ENCODE measurements at regions not wholly inside any gene's neighbourhood (a gene's known extent, or its start where the extent isn't known, plus 50 kb on each side); places are given as distances from the start of the nearest gene placed in this dataset.

DNA sequence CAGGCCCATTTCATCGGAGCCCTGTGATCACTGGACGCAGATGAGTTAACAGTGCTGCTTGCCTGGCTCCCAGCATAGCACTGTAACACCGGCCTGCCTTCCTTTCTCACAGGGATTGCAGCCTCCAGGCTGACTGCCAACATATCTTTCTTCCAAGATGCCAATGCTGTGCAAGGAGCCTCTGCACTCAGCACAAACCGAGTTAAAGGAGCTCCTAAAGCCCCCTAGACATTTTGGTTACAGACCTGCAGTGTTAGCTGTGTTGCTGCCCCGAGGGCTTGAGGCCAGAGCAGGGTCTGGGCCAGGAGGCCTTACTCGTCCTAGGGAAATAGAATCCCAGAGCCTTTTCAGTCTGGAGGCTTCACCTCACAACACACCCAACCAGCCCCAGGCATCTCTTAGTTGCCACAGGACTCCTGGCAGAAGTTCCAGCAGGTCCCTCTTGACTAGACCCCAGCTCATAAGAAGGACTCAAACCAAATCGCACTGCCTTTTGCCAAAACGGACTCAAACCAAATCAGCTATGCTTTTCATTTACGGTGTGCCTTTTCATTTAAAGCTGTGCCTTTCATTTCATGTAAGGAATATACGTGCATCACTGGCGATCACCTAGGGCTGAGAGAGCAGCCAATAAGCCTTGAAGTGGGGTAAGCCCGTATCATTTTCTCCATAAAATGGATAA, 58.4 kb upstream of the EML4 start:
- TF ChIP-seq, protein P1, sequence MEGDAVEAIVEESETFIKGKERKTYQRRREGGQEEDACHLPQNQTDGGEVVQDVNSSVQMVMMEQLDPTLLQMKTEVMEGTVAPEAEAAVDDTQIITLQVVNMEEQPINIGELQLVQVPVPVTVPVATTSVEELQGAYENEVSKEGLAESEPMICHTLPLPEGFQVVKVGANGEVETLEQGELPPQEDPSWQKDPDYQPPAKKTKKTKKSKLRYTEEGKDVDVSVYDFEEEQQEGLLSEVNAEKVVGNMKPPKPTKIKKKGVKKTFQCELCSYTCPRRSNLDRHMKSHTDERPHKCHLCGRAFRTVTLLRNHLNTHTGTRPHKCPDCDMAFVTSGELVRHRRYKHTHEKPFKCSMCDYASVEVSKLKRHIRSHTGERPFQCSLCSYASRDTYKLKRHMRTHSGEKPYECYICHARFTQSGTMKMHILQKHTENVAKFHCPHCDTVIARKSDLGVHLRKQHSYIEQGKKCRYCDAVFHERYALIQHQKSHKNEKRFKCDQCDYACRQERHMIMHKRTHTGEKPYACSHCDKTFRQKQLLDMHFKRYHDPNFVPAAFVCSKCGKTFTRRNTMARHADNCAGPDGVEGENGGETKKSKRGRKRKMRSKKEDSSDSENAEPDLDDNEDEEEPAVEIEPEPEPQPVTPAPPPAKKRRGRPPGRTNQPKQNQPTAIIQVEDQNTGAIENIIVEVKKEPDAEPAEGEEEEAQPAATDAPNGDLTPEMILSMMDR (IDR thresholded peaks at IDR 0.05 in 8 of 11, conservative IDR thresholded peaks at IDR 0.05 in 3 of 11): no peak
- TF ChIP-seq POLR2AphosphoS5 (IDR thresholded peaks at IDR 0.05): no peak
